ENCODE measurements at regions not wholly inside any gene's neighbourhood (a gene's known extent, or its start where the extent isn't known, plus 50 kb on each side); places are given as distances from the start of the nearest gene placed in this dataset.

DNA sequence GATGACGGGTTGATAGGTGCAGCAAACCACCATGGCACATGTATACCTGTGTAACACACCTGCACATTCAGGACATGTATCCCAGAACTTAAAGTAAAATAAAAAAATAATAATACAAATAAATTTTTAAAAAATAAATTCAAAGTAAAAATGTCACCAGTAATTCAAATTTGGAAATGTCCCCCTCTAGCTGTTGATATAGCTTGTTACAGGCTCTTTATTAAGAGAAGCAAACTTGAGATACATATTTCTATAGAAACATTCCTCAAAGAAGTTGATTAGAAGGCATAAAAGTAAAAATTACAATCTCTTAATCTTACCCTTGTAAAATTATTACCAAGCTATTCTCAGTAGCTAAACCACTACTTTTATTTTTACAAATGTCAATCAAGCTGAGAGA is 1397.0 kb downstream of the FAM133A start:
- Histone ChIP-seq H3K4me1 (no peaks in the 10 kb centered on the region), H3K27me3 (no peaks in the 10 kb centered on the region), H3K9me3 (no peaks in the 10 kb centered on the region), H3K36me3 (no peaks in the 10 kb centered on the region), H3K4me3 (no peak overlapping the region), H3K27ac (replicated peaks in 1 of 4) (no peak overlapping the region)
- no peak for TF ChIP-seq POLR2AphosphoS5 (IDR thresholded peaks at IDR 0.05)
- TF ChIP-seq EP300 (IDR thresholded peaks at IDR 0.05) = no peak
- DNase-seq (ENCODE audit: extremely low spot score) = no peak
- WGBS = 85% methylated on average over 1 of the region's 1 CpG
- intact Hi-C loops (cut with DNase I) = no loop called here

GRCh38 chrX:95071621-95072020 is 1397.6 kb downstream of the FAM133A start:
- Histone ChIP-seq H3K4me1 (no peaks in the 10 kb centered on the region), H3K4me3 (no peak overlapping the region), H3K27ac (replicated peaks in 1 of 4) (no peak overlapping the region), H3K27me3 (no peaks in the 10 kb centered on the region), H3K9me3 (no peaks in the 10 kb centered on the region), H3K36me3 (no peaks in the 10 kb centered on the region)
- no peak for DNase-seq (ENCODE audit: extremely low spot score)
- 66% methylated on average over 5 of the region's 5 CpGs for WGBS
- TF ChIP-seq CTCF (IDR thresholded peaks at IDR 0.05) = no peak
- no peak for TF ChIP-seq EP300 (IDR thresholded peaks at IDR 0.05)
- no peak for TF ChIP-seq POLR2AphosphoS5 (IDR thresholded peaks at IDR 0.05)
- no peak for TF ChIP-seq POLR2A (IDR thresholded peaks at IDR 0.05; ENCODE audit: low read depth)
- intact Hi-C loops (cut with DNase I) = no loop called here

GRCh38 chrX:95076449-95076848 is 1402.4 kb downstream of the FAM133A start:
- Histone ChIP-seq H3K27me3 (no peaks in the 10 kb centered on the region), H3K4me3 (no peak overlapping the region), H3K36me3 (no peaks in the 10 kb centered on the region), H3K4me1 (no peaks in the 10 kb centered on the region), H3K9me3 (no peaks in the 10 kb centered on the region), H3K27ac (replicated peaks in 1 of 4) (no peak overlapping the region)
- DNase-seq (ENCODE audit: extremely low spot score) = no peak
- TF ChIP-seq CTCF (IDR thresholded peaks at IDR 0.05) (peak in 2 of 3 experiments; percentile 12 to 29), POLR2AphosphoS5 (IDR thresholded peaks at IDR 0.05) (no peak)
- WGBS = 79% methylated on average over 1 of the region's 1 CpG
- intact Hi-C loops (cut with DNase I) = no loop called here

- Histone ChIP-seq H3K9me3 (no peaks in the 10 kb centered on the region), H3K4me3 (no peak overlapping the region), H3K4me1 (no peaks in the 10 kb centered on the region), H3K27ac (replicated peaks in 1 of 4) (no peak overlapping the region), H3K36me3 (no peaks in the 10 kb centered on the region), H3K27me3 (no peaks in the 10 kb centered on the region)
- intact Hi-C loops (cut with DNase I) = no loop called here
- 71% methylated on average over 4 of the region's 4 CpGs for WGBS
- TF ChIP-seq POLR2AphosphoS5 (IDR thresholded peaks at IDR 0.05) = no peak
- DNase-seq (ENCODE audit: extremely low spot score) = no peak
These were observed 1427.9 kb downstream of the FAM133A start for GRCh38 chrX:95101851-95102390.

- Histone ChIP-seq H3K9me3 (peaks cover 0 to 5% (median 0%) of the 10 kb centered on the region in 4 donors), H3K27me3 (no peaks in the 10 kb centered on the region), H3K36me3 (no peaks in the 10 kb centered on the region), H3K4me3 (no peak overlapping the region), H3K4me1 (no peaks in the 10 kb centered on the region), H3K27ac (replicated peaks in 1 of 4) (no peak overlapping the region)
- TF ChIP-seq POLR2AphosphoS5 (IDR thresholded peaks at IDR 0.05) (no peak), EP300 (IDR thresholded peaks at IDR 0.05) (no peak), CTCF (IDR thresholded peaks at IDR 0.05) (no peak), POLR2A (IDR thresholded peaks at IDR 0.05; ENCODE audit: low read depth) (no peak)
- intact Hi-C loops (cut with DNase I) = no loop called here
- DNase-seq (ENCODE audit: extremely low spot score) = no peak
These were observed 1443.5 kb downstream of the FAM133A start for GRCh38 chrX:95117556-95117955.

- Histone ChIP-seq H3K36me3 (no peaks in the 10 kb centered on the region), H3K27ac (replicated peaks in 1 of 4) (no peak overlapping the region), H3K4me1 (no peaks in the 10 kb centered on the region), H3K4me3 (no peak overlapping the region), H3K9me3 (no peaks in the 10 kb centered on the region), H3K27me3 (peaks cover 0 to 5% (median 0%) of the 10 kb centered on the region in 4 donors)
- WGBS = 77% methylated on average over 4 of the region's 4 CpGs
- DNase-seq (ENCODE audit: extremely low spot score) = no peak
- TF ChIP-seq POLR2A (IDR thresholded peaks at IDR 0.05; ENCODE audit: low read depth) (no peak), EP300 (IDR thresholded peaks at IDR 0.05) (no peak), CTCF (IDR thresholded peaks at IDR 0.05) (no peak), POLR2AphosphoS5 (IDR thresholded peaks at IDR 0.05) (no peak)
- intact Hi-C loops (cut with DNase I) = no loop called here
These were observed 1472.0 kb downstream of the FAM133A start for GRCh38 chrX:95145848-95146490.

Data from esophagus muscularis mucosa (tissue), 4 donors.